GM23338 (cell line): ENCODE measurements at regions not wholly inside any gene's neighbourhood (a gene's known extent, or its start where the extent isn't known, plus 50 kb on each side); places are given as distances from the start of the nearest gene placed in this dataset.

ENCODE experiments used
- ATAC-seq: fragments of 200-7000 bp; cut with Tn5 transposase; 3 replicates; pipeline ENCODE4 v1.9.1; 2020
- DNase-seq: peaks from one replicate; pipeline ENCODE4 v3.0.0-alpha.2; 2015; ENCODE audit warnings: low spot score
- H2AFZ ChIP-seq: fragments of 200-600 bp; sonication (generic); 2 replicates; pipeline ENCODE4 v1.8.0; 2016; ENCODE audit warnings: antibody characterized with exemption, mild to moderate bottlenecking, moderate library complexity
- H3F3A ChIP-seq: fragments of 200-600 bp; sonication (generic); replicated peaks from 2 replicates; pipeline ENCODE4 v1.8.0; 2017; ENCODE audit warnings: antibody characterized with exemption, mixed run types, low read depth
- H3K27ac ChIP-seq: fragments of 200-600 bp; sonication (generic); 2 replicates; pipeline ENCODE4 v1.6.1; 2016; ENCODE audit warnings: low read depth
- H3K27me3 ChIP-seq: fragments of 200-600 bp; sonication (generic); 2 replicates; pipeline ENCODE4 v1.8.0; 2016; ENCODE audit warnings: mild to moderate bottlenecking, mixed run types, moderate library complexity; ENCODE audit not compliant: insufficient read depth
- H3K36me3 ChIP-seq: fragments of 200-600 bp; sonication (generic); 2 replicates; pipeline ENCODE4 v1.8.0; 2016; ENCODE audit warnings: mild to moderate bottlenecking; ENCODE audit not compliant: insufficient read depth
- H3K4me1 ChIP-seq: fragments of 200-600 bp; sonication (generic); 2 replicates; pipeline ENCODE4 v1.8.0; 2016; ENCODE audit warnings: mild to moderate bottlenecking, moderate library complexity; ENCODE audit not compliant: insufficient read depth
- H3K4me2 ChIP-seq: fragments of 200-600 bp; sonication (generic); 2 replicates; pipeline ENCODE4 v1.7.1; 2017; ENCODE audit warnings: mixed run types
- H3K4me3 ChIP-seq: fragments of 200-600 bp; sonication (generic); 2 replicates; pipeline ENCODE4 v1.6.1; 2016; ENCODE audit warnings: mixed run types
- H3K79me2 ChIP-seq: fragments of 200-600 bp; sonication (generic); replicated peaks from 2 replicates; pipeline ENCODE4 v1.8.0; 2017; ENCODE audit warnings: mild to moderate bottlenecking; ENCODE audit not compliant: insufficient read depth
- H3K9me2 ChIP-seq: fragments of 200-600 bp; sonication (generic); 2 replicates; pipeline ENCODE4 v1.8.0; 2017; ENCODE audit not compliant: insufficient read depth
- H4K20me1 ChIP-seq: fragments of 200-600 bp; sonication (generic); replicated peaks from 2 replicates; pipeline ENCODE4 v1.8.0; 2017; ENCODE audit warnings: mild to moderate bottlenecking; ENCODE audit not compliant: insufficient read depth
- H3K27ac Mint-ChIP-seq: 2 replicates; pipeline ENCODE4 v1.8.0; 2020; ENCODE audit warnings: inconsistent platforms, mild to moderate bottlenecking, moderate library complexity, mixed read lengths
- H3K27me3 Mint-ChIP-seq: 3 replicates; pipeline ENCODE4 v1.8.0; 2022; ENCODE audit warnings: low read depth, mild to moderate bottlenecking, moderate library complexity, mixed read lengths, inconsistent platforms; ENCODE audit not compliant: insufficient read depth, poor library complexity
- H3K36me3 Mint-ChIP-seq: 3 replicates; pipeline ENCODE4 v1.8.0; 2021; ENCODE audit warnings: low read depth, mild to moderate bottlenecking, inconsistent platforms, moderate library complexity, mixed read lengths
- H3K4me1 Mint-ChIP-seq: 3 replicates; pipeline ENCODE4 v1.8.0; 2020; ENCODE audit warnings: mild to moderate bottlenecking, inconsistent platforms, mixed read lengths
- H3K4me3 Mint-ChIP-seq: 3 replicates; pipeline ENCODE4 v1.8.0; 2021; ENCODE audit warnings: moderate library complexity, mild to moderate bottlenecking, inconsistent platforms, mixed read lengths
- H3K9me3 Mint-ChIP-seq: 3 replicates; pipeline ENCODE4 v1.8.0; 2020; ENCODE audit warnings: moderate library complexity, mild to moderate bottlenecking, inconsistent platforms, mixed read lengths
- CREB1 ChIP-seq: fragments of 250-450 bp; sonication (Bioruptor Pico); IDR thresholded peaks from 2 replicates; pipeline ENCODE4 v1.5.0; 2020; ENCODE audit warnings: low read depth, mild to moderate bottlenecking, moderate library complexity
- CTCF ChIP-seq, 2 experiments: fragments of 200-600 bp in 1 of 2; sonication (generic) in 1 of 2; conservative IDR thresholded peaks; 2 replicates each; pipeline versions ENCODE4 v1.5.1 to v1.6.1; 2016 to 2017; ENCODE audit warnings: antibody characterized with exemption in 2 of 2, low read depth in 2 of 2, mild to moderate bottlenecking in 2 of 2, moderate library complexity in 1 of 2
- EZH2 ChIP-seq: fragments of 200-600 bp; sonication (generic); IDR thresholded peaks from one replicate; pipeline ENCODE4 v1.8.0; 2017; ENCODE audit warnings: antibody characterized with exemption, mild to moderate bottlenecking, low read depth; ENCODE audit not compliant: unreplicated experiment
- NANOG ChIP-seq: IDR thresholded peaks from 2 replicates; pipeline ENCODE4 v1.6.1; 2016; ENCODE audit warnings: antibody characterized with exemption, borderline replicate concordance
- POLR2AphosphoS5 ChIP-seq: IDR thresholded peaks from 2 replicates; pipeline ENCODE4 v1.6.1; 2016; ENCODE audit warnings: antibody characterized with exemption, low read depth
- ZNF331 ChIP-seq: fragments of 250-450 bp; sonication (Bioruptor Pico); IDR thresholded peaks from 2 replicates; pipeline ENCODE4 v1.5.0; 2020; ENCODE audit warnings: low read depth, mild to moderate bottlenecking, moderate library complexity
- ZNF462 ChIP-seq: fragments of 250-450 bp; sonication (Bioruptor Pico); IDR thresholded peaks from 2 replicates; pipeline ENCODE4 v1.5.0; 2020; ENCODE audit warnings: mild to moderate bottlenecking, moderate library complexity

- Histone ChIP-seq H4K20me1 (no peaks in the 10 kb centered on the region), H3K27ac (no peak overlapping the region), H3K79me2 (no peaks in the 10 kb centered on the region), H3K9me2 (no peaks in the 10 kb centered on the region), H3F3A (no peaks in the 10 kb centered on the region), H2AFZ (no peak overlapping the region), H3K36me3 (no peaks in the 10 kb centered on the region), H3K27me3 (no peaks in the 10 kb centered on the region), H3K4me2 (no peak overlapping the region), H3K4me3 (no peak overlapping the region), H3K4me1 (no peaks in the 10 kb centered on the region)
- Mint-ChIP-seq H3K27me3 (peaks cover 4% of the 10 kb centered on the region), H3K4me3 (no peak overlapping the region), H3K27ac (no peak overlapping the region), H3K9me3 (peaks cover 10% of the 10 kb centered on the region; the same call in 1 of the 3 replicates), H3K36me3 (peaks cover 9% of the 10 kb centered on the region; the same call in 2 of the 3 replicates), H3K4me1 (peaks cover 5% of the 10 kb centered on the region; the same call in 2 of the 3 replicates)
- TF ChIP-seq POLR2AphosphoS5 (no peak), CTCF (conservative IDR thresholded peaks at IDR 0.05; ENCODE audit: low read depth in 2 of 2) (no peak), ZNF462 (no peak), EZH2 (no peak)
- ATAC-seq (no peak), DNase-seq (no peak)
Observed at GRCh38 chrX:40318076-40318475, 220.3 kb upstream of the BCOR start.

- H3K27ac Mint-ChIP-seq: no peak overlapping the region
- TF ChIP-seq POLR2AphosphoS5 (no peak), CREB1 (CRISPR knock-in tag) (no peak), NANOG (no peak), ZNF331 (no peak)
Observed at GRCh38 chrX:40316502-40316901, 218.7 kb upstream of the BCOR start.

More at GRCh38 chrX:40316502-40316901, 218.7 kb upstream of the BCOR start:
- H3K36me3 ChIP-seq: no peaks in the 10 kb centered on the region
- ATAC-seq (no peak), DNase-seq (no peak)
- Mint-ChIP-seq H3K4me1 (peaks cover 5% of the 10 kb centered on the region; the same call in 2 of the 3 replicates), H3K4me3 (no peak overlapping the region), H3K9me3 (peaks cover 9% of the 10 kb centered on the region; the same call in 1 of the 3 replicates), H3K36me3 (peaks cover 9% of the 10 kb centered on the region; the same call in 2 of the 3 replicates), H3K27me3 (peaks cover 4% of the 10 kb centered on the region)
- no peak overlapping the region for H3K4me2 ChIP-seq
- no peaks in the 10 kb centered on the region for H3K79me2 ChIP-seq
- H3K4me1 ChIP-seq: no peaks in the 10 kb centered on the region
- no peaks in the 10 kb centered on the region for H3K27me3 ChIP-seq
- H3F3A ChIP-seq: no peaks in the 10 kb centered on the region
- H3K27ac ChIP-seq: no peak overlapping the region
- no peaks in the 10 kb centered on the region for H4K20me1 ChIP-seq
- no peak overlapping the region for H2AFZ ChIP-seq
- H3K9me2 ChIP-seq: no peaks in the 10 kb centered on the region
- H3K4me3 ChIP-seq: no peak overlapping the region
